NCI-H524 treated with DMSO at 0.1 percent for 48 hours (cell line): ENCODE measurements at regions not wholly inside any gene's neighbourhood (a gene's known extent, or its start where the extent isn't known, plus 50 kb on each side); places are given as distances from the start of the nearest gene placed in this dataset.
"Not testable (repeated sequence)": the region's sequence is repeated elsewhere in the genome, so short reads cannot be mapped to it uniquely, and the experiment has no call there.

Experiments
- DNase-seq: peaks from one replicate; lab custom pipeline; 2025; lab: John Stamatoyannopoulos, UW

- peak; percentile 31 for DNase-seq
Measured at GRCh38 chrX:10676235-10676957, 56.0 kb upstream of the MID1 start.

GRCh38 chrX:10677490-10677889, 57.1 kb upstream of the MID1 start:
- peak; percentile 51 for DNase-seq

GRCh38 chrX:10679387-10679786, 59.0 kb upstream of the MID1 start:
- DNase-seq: no peak

GRCh38 chrX:10681167-10681566, 60.8 kb upstream of the MID1 start:
- DNase-seq: no peak

GRCh38 chrX:10683631-10684030, 63.2 kb upstream of the MID1 start:
- not testable (repeated sequence) for DNase-seq

GRCh38 chrX:10685923-10686595, 65.7 kb upstream of the MID1 start:
- DNase-seq: no peak

GRCh38 chrX:10691751-10692150, 71.4 kb upstream of the MID1 start:
- DNase-seq: not testable (repeated sequence)

- no peak for DNase-seq
Measured at GRCh38 chrX:10697616-10698317, 77.4 kb upstream of the MID1 start.

- DNase-seq: no peak
Measured at GRCh38 chrX:10698318-10698640, 77.9 kb upstream of the MID1 start.

- DNase-seq: no peak
Measured at GRCh38 chrX:10702031-10702430, 81.6 kb upstream of the MID1 start.

- not testable (repeated sequence) for DNase-seq
Measured at GRCh38 chrX:10706342-10706741, 86.0 kb upstream of the MID1 start.

- DNase-seq: no peak
Measured at GRCh38 chrX:10707773-10708172, 87.4 kb upstream of the MID1 start.

GRCh38 chrX:10709276-10709675, 88.9 kb upstream of the MID1 start:
- DNase-seq: no peak

- DNase-seq: no peak
Measured at GRCh38 chrX:10714531-10714930, 94.1 kb upstream of the MID1 start.

GRCh38 chrX:10722851-10723250, 102.5 kb upstream of the MID1 start:
- DNase-seq: peak; percentile 11

- no peak for DNase-seq
Measured at GRCh38 chrX:10725071-10725470, 104.7 kb upstream of the MID1 start.

GRCh38 chrX:10726647-10727046, 106.3 kb upstream of the MID1 start:
- no peak for DNase-seq

GRCh38 chrX:10728806-10729389, 108.5 kb upstream of the MID1 start:
- no peak for DNase-seq

GRCh38 chrX:10739426-10739825, 119.0 kb upstream of the MID1 start:
- no peak for DNase-seq

GRCh38 chrX:10741003-10741402, 120.6 kb upstream of the MID1 start:
- no peak for DNase-seq

GRCh38 chrX:10741550-10741949, 121.2 kb upstream of the MID1 start:
- no peak for DNase-seq

- DNase-seq: no peak
Measured at GRCh38 chrX:10743476-10743875, 123.1 kb upstream of the MID1 start.

- no peak for DNase-seq
Measured at GRCh38 chrX:10744007-10744406, 123.6 kb upstream of the MID1 start.
